Peyer's patch (tissue), 4 donors: ENCODE measurements at regions not wholly inside any gene's neighbourhood (a gene's known extent, or its start where the extent isn't known, plus 50 kb on each side); places are given as distances from the start of the nearest gene placed in this dataset.

ENCODE experiments used
- DNase-seq, 3 donors: peaks; one replicate each; pipeline ENCODE4 v3.0.0-alpha.2; 2017 to 2019
- H3K27ac ChIP-seq, 4 donors: fragments of 200-600 bp; sonication (generic); one replicate each; pipeline ENCODE4 v1.5.1; 2016 to 2019
- H3K27me3 ChIP-seq, 2 donors: fragments of 200-600 bp; sonication (generic); one replicate each; pipeline ENCODE4 v1.5.1; 2019
- H3K36me3 ChIP-seq, 3 donors: fragments of 200-600 bp; sonication (generic); one replicate each; pipeline ENCODE4 v1.5.1; 2016 to 2019
- H3K4me1 ChIP-seq, 4 donors: fragments of 200-600 bp; sonication (generic); one replicate each; pipeline ENCODE4 v1.5.1; 2016 to 2019
- H3K4me3 ChIP-seq, 4 donors: fragments of 200-600 bp; sonication (generic); 1 replicate in 3 of 4; 2 replicates in 1 of 4; pipeline ENCODE4 v1.5.1; 2016 to 2019; ENCODE audit warnings: mild to moderate bottlenecking in 1 of 4
- H3K9me3 ChIP-seq, 4 donors: fragments of 200-600 bp; sonication (generic); one replicate each; pipeline ENCODE4 v1.5.1; 2016 to 2019; ENCODE audit warnings: mild to moderate bottlenecking in 1 of 4
- POLR2A ChIP-seq, 2 donors: fragments of 450-650 bp; IDR thresholded peaks; one replicate each; pipeline ENCODE4 v1.5.1; 2017; ENCODE audit warnings: antibody characterized with exemption in 2 of 2, mild to moderate bottlenecking in 2 of 2, moderate library complexity in 2 of 2
- TF ChIP-seq, protein P1 (sequence below), 6 experiments: fragments of 450-650 bp in 4 of 6; fragments of 200-600 bp in 2 of 6; sonication (generic) in 1 of 6; IDR thresholded peaks; one replicate each; pipeline ENCODE4 v1.5.1; 2017 to 2019; ENCODE audit warnings: antibody characterized with exemption in 6 of 6, mild to moderate bottlenecking in 3 of 6, moderate library complexity in 1 of 6

DNA sequence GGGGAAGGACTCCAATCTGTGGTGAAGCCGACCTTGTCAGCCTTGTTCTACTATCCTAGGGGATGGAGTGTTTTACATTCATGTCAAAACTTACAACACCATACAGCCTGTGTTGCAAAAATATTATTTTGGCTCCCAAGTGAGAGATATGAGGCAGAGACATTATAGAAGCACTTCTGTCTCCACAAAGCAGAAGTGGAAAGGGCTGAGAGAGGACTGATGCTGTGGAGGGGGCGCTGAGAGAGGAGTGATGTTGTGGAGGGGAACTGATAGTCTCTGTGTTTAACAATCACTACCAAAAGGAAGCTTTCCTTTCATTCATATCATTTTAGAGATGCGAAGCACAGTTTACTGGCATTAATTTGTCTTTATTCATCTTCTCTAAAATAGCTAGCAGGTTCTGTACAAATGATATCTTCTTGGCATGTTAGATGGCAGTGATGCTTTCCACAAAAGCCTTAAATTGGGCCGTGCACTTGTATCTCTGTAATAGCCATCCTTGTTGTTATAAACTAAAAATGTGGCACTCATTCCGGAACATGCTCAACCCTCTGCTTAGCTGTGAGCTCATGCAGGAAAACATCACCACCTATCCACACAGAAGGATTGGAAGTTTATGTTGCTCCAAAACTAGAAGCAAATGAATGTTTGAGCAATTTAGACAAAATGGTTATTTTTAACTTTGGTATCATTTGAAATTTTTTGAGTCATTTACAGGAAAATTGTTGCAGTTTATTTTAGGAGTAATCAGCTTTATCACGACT, 134.6 kb upstream of the TP63 start:
- no peaks in the 10 kb centered on the region for H3K4me1 ChIP-seq

DNA sequence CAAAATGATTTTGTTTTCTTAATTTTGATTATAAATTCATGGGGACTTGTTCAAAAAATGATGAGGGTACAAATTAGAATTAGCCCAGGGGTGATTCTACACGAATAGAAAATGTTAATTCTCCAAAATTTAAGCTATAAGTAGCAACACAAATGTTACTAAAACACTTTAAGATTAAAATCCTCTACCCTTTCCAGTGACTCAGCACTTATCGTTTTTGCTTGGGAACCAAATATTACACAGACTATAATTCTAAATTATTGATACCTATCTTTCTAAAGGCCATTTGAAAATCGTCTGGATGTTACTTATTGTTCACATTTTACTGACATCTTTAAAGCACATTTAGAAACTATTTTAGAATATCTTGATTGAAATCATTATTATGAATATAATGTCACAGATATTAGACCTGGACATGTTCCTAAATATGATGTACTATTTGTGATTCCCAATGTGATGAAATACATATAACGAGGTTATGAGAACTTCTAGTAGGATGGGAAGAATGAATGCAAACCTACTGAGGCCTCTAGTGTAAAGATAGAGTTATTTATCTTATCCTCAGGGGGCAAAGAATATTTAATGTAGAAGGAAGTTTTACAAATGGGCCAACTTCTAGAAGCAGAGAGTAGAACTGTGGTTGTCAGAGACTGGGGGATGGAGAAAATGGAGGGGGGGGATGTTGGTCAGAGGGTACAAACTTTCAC, 132.0 kb upstream of the TP63 start:
- no peaks in the 10 kb centered on the region for H3K36me3 ChIP-seq
- no peak for TF ChIP-seq POLR2A (IDR thresholded peaks at IDR 0.05)
- TF ChIP-seq, protein P1, sequence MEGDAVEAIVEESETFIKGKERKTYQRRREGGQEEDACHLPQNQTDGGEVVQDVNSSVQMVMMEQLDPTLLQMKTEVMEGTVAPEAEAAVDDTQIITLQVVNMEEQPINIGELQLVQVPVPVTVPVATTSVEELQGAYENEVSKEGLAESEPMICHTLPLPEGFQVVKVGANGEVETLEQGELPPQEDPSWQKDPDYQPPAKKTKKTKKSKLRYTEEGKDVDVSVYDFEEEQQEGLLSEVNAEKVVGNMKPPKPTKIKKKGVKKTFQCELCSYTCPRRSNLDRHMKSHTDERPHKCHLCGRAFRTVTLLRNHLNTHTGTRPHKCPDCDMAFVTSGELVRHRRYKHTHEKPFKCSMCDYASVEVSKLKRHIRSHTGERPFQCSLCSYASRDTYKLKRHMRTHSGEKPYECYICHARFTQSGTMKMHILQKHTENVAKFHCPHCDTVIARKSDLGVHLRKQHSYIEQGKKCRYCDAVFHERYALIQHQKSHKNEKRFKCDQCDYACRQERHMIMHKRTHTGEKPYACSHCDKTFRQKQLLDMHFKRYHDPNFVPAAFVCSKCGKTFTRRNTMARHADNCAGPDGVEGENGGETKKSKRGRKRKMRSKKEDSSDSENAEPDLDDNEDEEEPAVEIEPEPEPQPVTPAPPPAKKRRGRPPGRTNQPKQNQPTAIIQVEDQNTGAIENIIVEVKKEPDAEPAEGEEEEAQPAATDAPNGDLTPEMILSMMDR (IDR thresholded peaks at IDR 0.05), result no peak
- no peak overlapping the region for H3K27ac ChIP-seq
- no peaks in the 10 kb centered on the region for H3K9me3 ChIP-seq
- H3K27me3 ChIP-seq, result no peaks in the 10 kb centered on the region
- DNase-seq, result no peak
- no peak overlapping the region for H3K4me3 ChIP-seq
- H3K4me1 ChIP-seq, result no peaks in the 10 kb centered on the region

More for the DNA sequence above, 134.6 kb upstream of the TP63 start:
- no peaks in the 10 kb centered on the region for H3K27me3 ChIP-seq
- no peak overlapping the region for H3K4me3 ChIP-seq
- H3K9me3 ChIP-seq, result no peaks in the 10 kb centered on the region
- H3K27ac ChIP-seq, result no peak overlapping the region
- no peak for DNase-seq
- no peaks in the 10 kb centered on the region for H3K36me3 ChIP-seq
- TF ChIP-seq, protein P1 (IDR thresholded peaks at IDR 0.05), result no peak
- TF ChIP-seq POLR2A (IDR thresholded peaks at IDR 0.05), result no peak

DNA sequence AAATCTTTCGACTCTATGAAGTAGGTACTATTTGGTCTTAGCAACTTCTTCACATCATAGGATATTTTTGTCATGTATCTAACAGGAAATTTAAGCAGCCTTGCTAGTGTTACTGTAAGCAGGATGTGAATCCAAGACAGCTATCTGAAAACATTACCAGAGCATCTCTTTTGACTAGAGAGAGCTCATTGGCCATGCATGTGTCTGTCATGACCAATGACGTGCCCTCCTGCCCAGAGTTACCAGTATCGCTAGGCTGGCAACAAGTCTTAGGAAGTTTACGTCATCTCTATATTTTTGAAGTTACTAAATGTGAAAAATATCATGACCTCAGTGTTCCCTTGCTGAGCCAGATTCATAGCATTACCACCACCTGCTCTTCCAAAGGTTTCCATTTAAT, 130.9 kb upstream of the TP63 start:
- TF ChIP-seq, protein P1 (IDR thresholded peaks at IDR 0.05), result no peak
- no peak for TF ChIP-seq POLR2A (IDR thresholded peaks at IDR 0.05)
- H3K27ac ChIP-seq, result no peak overlapping the region
- no peaks in the 10 kb centered on the region for H3K27me3 ChIP-seq
- H3K4me3 ChIP-seq, result no peak overlapping the region
- DNase-seq, result no peak
- no peaks in the 10 kb centered on the region for H3K36me3 ChIP-seq
- no peaks in the 10 kb centered on the region for H3K4me1 ChIP-seq
- no peaks in the 10 kb centered on the region for H3K9me3 ChIP-seq

DNA sequence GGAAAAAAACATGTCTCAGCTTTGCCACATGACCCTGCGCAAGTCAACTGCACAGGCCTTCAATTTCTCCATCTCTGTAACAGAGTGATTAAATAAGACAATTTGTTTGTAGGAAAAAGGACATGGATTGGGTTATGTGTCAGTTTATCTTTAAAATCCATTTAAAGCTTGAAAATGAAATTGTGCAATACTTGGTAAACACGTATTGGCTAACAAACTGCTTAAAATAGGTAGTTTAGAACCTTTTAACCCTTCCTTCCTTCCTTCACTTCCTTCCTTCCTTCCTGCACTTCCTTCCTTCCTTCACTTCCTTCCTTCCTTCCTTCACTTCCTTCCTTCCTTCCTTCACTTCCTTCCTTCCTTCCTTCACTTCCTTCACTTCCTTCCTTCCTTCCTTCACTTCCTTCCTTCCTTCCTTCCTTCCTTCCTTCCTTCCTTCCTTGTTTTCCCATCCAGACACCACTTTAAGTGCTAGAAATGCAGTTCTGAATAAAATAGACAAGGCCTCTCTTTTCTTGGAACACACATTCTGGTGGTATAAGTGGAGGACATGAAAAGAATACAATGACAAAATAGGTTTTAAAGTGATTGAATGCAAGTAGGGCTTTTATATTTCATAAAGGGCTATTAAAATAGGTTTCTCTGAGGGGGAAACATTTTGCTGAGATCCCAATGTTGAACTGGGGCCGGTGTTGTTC, 130.2 kb upstream of the TP63 start:
- H3K4me3 ChIP-seq, result no peak overlapping the region
- no peaks in the 10 kb centered on the region for H3K36me3 ChIP-seq
- no peaks in the 10 kb centered on the region for H3K9me3 ChIP-seq
- no peaks in the 10 kb centered on the region for H3K27me3 ChIP-seq
- no peak overlapping the region for H3K27ac ChIP-seq
- H3K4me1 ChIP-seq, result no peaks in the 10 kb centered on the region
- TF ChIP-seq, protein P1 (IDR thresholded peaks at IDR 0.05), result no peak
- TF ChIP-seq POLR2A (IDR thresholded peaks at IDR 0.05), result no peak
- DNase-seq, result no peak

DNA sequence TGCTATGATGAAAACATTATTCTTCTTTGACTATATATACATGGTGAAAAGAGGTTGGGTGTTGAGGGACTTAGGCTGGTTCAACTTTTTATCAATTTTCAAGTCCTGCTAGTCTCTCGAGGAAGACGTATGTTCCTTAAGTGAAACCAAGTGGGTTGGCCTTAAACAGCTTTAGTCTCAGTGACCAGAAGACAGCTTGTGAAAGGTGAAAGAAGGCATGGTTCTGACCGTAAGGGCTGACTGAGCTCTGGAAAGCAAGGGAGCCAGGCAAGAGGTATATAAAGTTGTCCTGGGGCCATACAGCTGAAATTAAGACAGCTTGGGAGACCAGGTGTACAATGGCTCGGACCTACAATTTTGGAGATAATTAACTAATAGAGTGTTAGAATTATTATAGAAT, 128.9 kb upstream of the TP63 start:
- Histone ChIP-seq H3K27ac (no peak overlapping the region), H3K4me1 (no peaks in the 10 kb centered on the region), H3K27me3 (no peaks in the 10 kb centered on the region), H3K36me3 (no peaks in the 10 kb centered on the region), H3K4me3 (no peak overlapping the region), H3K9me3 (no peaks in the 10 kb centered on the region)
- no peak for DNase-seq
- TF ChIP-seq, protein P1 (IDR thresholded peaks at IDR 0.05), result no peak
- no peak for TF ChIP-seq POLR2A (IDR thresholded peaks at IDR 0.05)
